Right atrium auricular region (tissue), 2 donors: ENCODE measurements at regions not wholly inside any gene's neighbourhood (a gene's known extent, or its start where the extent isn't known, plus 50 kb on each side); places are given as distances from the start of the nearest gene placed in this dataset.
A peak's percentile ranks its signal among the peaks of the same experiment; 100 is the strongest.

ENCODE experiments used
- DNase-seq: peaks from one replicate; pipeline ENCODE4 v3.0.0-alpha.2; 2019; ENCODE audit warnings: low spot score
- H3K27ac ChIP-seq, 2 donors: fragments of 200-600 bp; sonication (generic); 1 replicate in 1 of 2; 2 replicates in 1 of 2; pipeline ENCODE4 v1.5.1; 2016 to 2019
- H3K27me3 ChIP-seq, 2 donors: fragments of 200-600 bp; sonication (generic); one replicate each; pipeline versions ENCODE4 v1.5.1 to v1.6.0; 2017 to 2019
- H3K36me3 ChIP-seq: fragments of 200-600 bp; sonication (generic); one replicate; pipeline ENCODE4 v1.5.1; 2016
- H3K4me1 ChIP-seq, 2 donors: fragments of 200-600 bp; sonication (generic); one replicate each; pipeline versions ENCODE4 v1.5.1 to v1.6.0; 2017 to 2019
- H3K4me3 ChIP-seq, 2 donors: fragments of 200-600 bp; sonication (generic); 1 replicate in 1 of 2; 2 replicates in 1 of 2; pipeline ENCODE4 v1.5.1; 2017 to 2019; ENCODE audit warnings: mild to moderate bottlenecking in 1 of 2, moderate library complexity in 1 of 2
- H3K9me3 ChIP-seq, 2 donors: fragments of 200-600 bp; sonication (generic); one replicate each; pipeline ENCODE4 v1.5.1; 2019
- TF ChIP-seq, protein P1 (sequence below), 2 donors: fragments of 200-600 bp; sonication (generic); IDR thresholded peaks; one replicate each; pipeline ENCODE4 v1.5.1; 2019; ENCODE audit warnings: antibody characterized with exemption in 2 of 2

DNA sequence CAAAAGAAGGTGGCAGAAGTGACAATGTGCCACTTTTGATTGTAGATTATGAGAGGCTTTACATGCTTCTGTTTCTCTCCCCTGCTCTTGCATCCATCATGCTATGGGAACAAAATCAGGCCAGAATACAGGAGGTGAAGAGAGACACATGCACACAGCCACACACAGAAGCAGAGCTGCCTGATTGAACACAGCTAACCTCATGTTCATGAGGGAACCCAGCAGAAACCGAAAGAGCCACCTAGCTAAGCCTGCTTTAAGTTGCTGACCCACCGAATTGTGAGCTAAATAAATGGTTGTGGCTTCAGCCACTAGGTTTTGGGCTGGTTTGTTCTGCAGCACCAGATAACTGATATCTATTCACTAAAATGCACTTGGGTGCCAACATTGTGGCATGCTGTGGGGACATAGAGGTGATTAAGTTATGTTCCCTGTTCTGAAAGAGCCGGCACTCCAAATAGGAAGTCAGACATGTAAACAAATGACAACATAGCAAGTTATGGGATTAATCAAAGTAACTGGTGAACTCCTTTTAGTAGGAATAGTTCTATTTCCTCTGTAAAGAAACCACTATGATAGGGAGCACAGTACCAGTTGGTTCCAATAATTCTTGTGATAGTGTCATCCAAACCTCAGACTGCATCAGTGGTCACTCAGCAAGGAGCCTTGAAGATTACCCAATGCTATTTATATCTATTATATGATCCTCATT lies 93.6 kb upstream of the TNC start:
- no peaks in the 10 kb centered on the region for H3K9me3 ChIP-seq
- no peak overlapping the region for H3K4me3 ChIP-seq
- peaks cover 0 to 11% of the 10 kb centered on the region in 2 donors for H3K4me1 ChIP-seq
- no peak for DNase-seq
- H3K27ac ChIP-seq, result no peak overlapping the region
- H3K27me3 ChIP-seq, result no peaks in the 10 kb centered on the region
- TF ChIP-seq, protein P1, sequence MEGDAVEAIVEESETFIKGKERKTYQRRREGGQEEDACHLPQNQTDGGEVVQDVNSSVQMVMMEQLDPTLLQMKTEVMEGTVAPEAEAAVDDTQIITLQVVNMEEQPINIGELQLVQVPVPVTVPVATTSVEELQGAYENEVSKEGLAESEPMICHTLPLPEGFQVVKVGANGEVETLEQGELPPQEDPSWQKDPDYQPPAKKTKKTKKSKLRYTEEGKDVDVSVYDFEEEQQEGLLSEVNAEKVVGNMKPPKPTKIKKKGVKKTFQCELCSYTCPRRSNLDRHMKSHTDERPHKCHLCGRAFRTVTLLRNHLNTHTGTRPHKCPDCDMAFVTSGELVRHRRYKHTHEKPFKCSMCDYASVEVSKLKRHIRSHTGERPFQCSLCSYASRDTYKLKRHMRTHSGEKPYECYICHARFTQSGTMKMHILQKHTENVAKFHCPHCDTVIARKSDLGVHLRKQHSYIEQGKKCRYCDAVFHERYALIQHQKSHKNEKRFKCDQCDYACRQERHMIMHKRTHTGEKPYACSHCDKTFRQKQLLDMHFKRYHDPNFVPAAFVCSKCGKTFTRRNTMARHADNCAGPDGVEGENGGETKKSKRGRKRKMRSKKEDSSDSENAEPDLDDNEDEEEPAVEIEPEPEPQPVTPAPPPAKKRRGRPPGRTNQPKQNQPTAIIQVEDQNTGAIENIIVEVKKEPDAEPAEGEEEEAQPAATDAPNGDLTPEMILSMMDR (IDR thresholded peaks at IDR 0.05), result no peak
- H3K36me3 ChIP-seq, result no peaks in the 10 kb centered on the region

DNA sequence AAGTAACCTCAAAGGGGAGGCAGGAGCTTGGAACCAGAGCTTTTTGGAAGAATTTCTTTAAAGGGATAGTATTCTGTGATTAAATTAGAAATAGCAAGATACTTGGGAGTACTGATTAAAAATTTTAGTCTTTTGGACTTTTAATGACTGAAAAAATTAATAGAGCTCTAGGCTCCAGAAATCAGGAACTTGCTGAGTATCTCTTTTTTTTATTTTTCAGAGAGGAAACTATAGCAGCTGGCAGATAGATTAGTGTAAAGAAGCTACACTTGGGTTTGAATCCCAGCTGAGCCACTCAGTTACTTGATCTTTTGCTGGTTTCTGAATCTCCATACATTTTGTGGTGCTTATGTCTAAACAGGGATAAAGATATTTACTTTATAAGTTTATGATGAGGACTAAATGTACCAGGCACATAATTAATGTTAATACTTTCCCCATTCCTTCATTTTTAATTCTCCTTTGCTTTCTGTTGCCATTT lies 94.2 kb upstream of the TNC start:
- H3K4me3 ChIP-seq, result no peak overlapping the region
- peak overlapping the region in 1 of 2 donors; percentile 15 for H3K27ac ChIP-seq
- DNase-seq, result no peak
- no peaks in the 10 kb centered on the region for H3K9me3 ChIP-seq
- TF ChIP-seq, protein P1 (IDR thresholded peaks at IDR 0.05), result no peak
- peaks cover 0 to 11% of the 10 kb centered on the region in 2 donors for H3K4me1 ChIP-seq
- no peaks in the 10 kb centered on the region for H3K27me3 ChIP-seq
- H3K36me3 ChIP-seq, result no peaks in the 10 kb centered on the region

DNA sequence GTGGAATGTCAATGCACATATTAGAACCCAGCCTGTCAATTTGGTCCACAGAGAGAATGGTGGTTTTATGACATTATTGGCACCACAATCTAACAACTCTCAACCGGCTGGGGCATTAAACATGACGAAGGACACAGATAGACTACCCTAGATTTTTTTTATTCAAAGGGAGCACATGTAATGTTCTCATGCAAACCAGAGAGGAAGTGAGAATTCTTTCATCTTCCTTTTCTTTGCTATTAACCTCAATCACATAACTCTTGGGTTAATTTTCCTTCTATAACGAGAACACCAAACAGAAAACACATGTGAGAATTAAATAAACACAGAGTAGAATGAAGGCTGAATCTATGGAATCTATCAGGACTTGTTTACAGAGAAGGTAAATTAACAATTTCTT lies 94.9 kb upstream of the TNC start:
- H3K4me1 ChIP-seq, result peaks cover 0 to 11% of the 10 kb centered on the region in 2 donors
- no peaks in the 10 kb centered on the region for H3K27me3 ChIP-seq
- no peaks in the 10 kb centered on the region for H3K36me3 ChIP-seq
- TF ChIP-seq, protein P1 (IDR thresholded peaks at IDR 0.05), result no peak
- DNase-seq, result no peak
- H3K27ac ChIP-seq, result peak overlapping the region in 1 of 2 donors; percentile 15
- no peak overlapping the region for H3K4me3 ChIP-seq
- no peaks in the 10 kb centered on the region for H3K9me3 ChIP-seq

DNA sequence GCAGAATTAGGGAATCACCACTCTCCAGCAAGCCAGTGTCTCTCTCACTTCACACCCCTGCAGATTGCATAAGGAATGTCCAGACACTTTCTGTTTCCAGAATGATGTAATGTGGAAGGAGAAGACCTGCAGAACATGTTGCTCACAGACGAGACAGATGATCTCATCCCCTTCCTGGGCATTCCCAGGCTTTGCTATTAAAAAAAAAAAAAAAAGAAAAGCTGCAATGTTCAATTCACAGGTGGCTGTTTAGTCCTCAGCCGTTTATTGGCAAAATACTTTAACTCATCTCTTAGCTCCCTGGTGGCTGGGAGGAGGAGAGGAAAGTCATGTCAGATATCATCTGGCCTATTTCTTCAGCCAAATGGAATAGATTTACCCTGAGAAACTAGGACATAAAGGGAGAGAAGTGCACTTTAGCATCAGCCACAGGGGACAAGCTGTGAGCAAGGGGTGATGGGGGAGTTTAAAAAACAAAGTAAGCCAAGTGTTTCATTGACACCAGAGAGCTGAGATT lies 95.9 kb upstream of the TNC start:
- H3K9me3 ChIP-seq, result no peaks in the 10 kb centered on the region
- DNase-seq, result no peak
- TF ChIP-seq, protein P1 (IDR thresholded peaks at IDR 0.05), result no peak
- no peak overlapping the region for H3K27ac ChIP-seq
- no peaks in the 10 kb centered on the region for H3K27me3 ChIP-seq
- no peak overlapping the region for H3K4me3 ChIP-seq
- H3K4me1 ChIP-seq, result peaks cover 0 to 11% of the 10 kb centered on the region in 2 donors
- no peaks in the 10 kb centered on the region for H3K36me3 ChIP-seq

DNA sequence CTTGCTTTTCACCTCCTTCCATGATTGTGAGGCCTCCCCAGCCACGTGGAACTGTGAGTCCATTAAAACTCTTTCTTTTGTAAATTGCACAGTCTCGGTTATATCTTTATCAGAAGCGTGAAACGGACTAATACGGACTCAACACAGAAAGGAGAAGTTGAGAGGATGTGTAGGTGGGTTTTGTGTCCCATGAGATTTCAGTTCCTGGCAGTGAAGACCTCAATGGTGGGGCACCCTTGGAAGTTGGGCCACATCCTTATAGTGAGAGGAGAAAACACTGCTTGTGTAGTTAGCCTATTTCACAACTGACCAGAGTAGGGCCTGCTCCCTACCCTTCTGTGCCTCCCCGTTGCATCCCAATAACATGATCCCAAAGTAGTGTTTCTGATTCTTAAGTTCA lies 98.9 kb upstream of the TNC start:
- TF ChIP-seq, protein P1 (IDR thresholded peaks at IDR 0.05), result no peak
- H3K27ac ChIP-seq, result no peak overlapping the region
- H3K36me3 ChIP-seq, result no peaks in the 10 kb centered on the region

More for the DNA sequence above, 98.9 kb upstream of the TNC start:
- Histone ChIP-seq H3K4me3 (no peak overlapping the region), H3K9me3 (no peaks in the 10 kb centered on the region), H3K4me1 (peaks cover 0 to 11% of the 10 kb centered on the region in 2 donors), H3K27me3 (no peaks in the 10 kb centered on the region)
- DNase-seq, result no peak
